Type B pancreatic cell (in vitro differentiated cells): ENCODE measurements at regions not wholly inside any gene's neighbourhood (a gene's known extent, or its start where the extent isn't known, plus 50 kb on each side); places are given as distances from the start of the nearest gene placed in this dataset.

Experiments
- DNase-seq: peaks from one replicate; pipeline ENCODE4 v3.0.0; 2021; ENCODE audit warnings: mixed read lengths; ENCODE audit not compliant: unreplicated experiment; ENCODE audit errors: extremely low spot score
- H3K27ac Mint-ChIP-seq: 2 replicates; pipeline ENCODE4 v1.8.0; 2021; ENCODE audit warnings: mild to moderate bottlenecking, mixed read lengths
- H3K27me3 Mint-ChIP-seq: 2 replicates; pipeline ENCODE4 v1.8.0; 2021; ENCODE audit warnings: mixed read lengths
- H3K36me3 Mint-ChIP-seq: 2 replicates; pipeline ENCODE4 v1.8.0; 2021; ENCODE audit warnings: mixed read lengths
- H3K4me1 Mint-ChIP-seq: one replicate; pipeline ENCODE4 v1.8.0; 2021; ENCODE audit warnings: mixed read lengths; ENCODE audit not compliant: unreplicated experiment
- H3K4me3 Mint-ChIP-seq: 2 replicates; pipeline ENCODE4 v1.8.0; 2021; ENCODE audit warnings: mild to moderate bottlenecking, mixed read lengths
- H3K9me3 Mint-ChIP-seq: 2 replicates; pipeline ENCODE4 v1.8.0; 2021; ENCODE audit warnings: mixed read lengths
- CTCF ChIP-seq: fragments of 200-600 bp; sonication (generic); conservative IDR thresholded peaks from 2 replicates; pipeline ENCODE4 v1.5.0; 2021; ENCODE audit warnings: antibody characterized with exemption, mild to moderate bottlenecking

- peak; percentile 43 for DNase-seq
These were observed 70.7 kb upstream of the VASH1 start for GRCh38 chr14:76690502-76691105.

GRCh38 chr14:76694106-76694505 lies 67.2 kb upstream of the VASH1 start:
- no peaks in the 10 kb centered on the region for H3K27me3 Mint-ChIP-seq
- H3K4me3 Mint-ChIP-seq: no peak overlapping the region
- DNase-seq: peak; percentile 37
- no peaks in the 10 kb centered on the region for H3K36me3 Mint-ChIP-seq
- no peak overlapping the region for H3K27ac Mint-ChIP-seq
- H3K9me3 Mint-ChIP-seq: no peaks in the 10 kb centered on the region
- peaks cover 3% of the 10 kb centered on the region for H3K4me1 Mint-ChIP-seq
- TF ChIP-seq CTCF: no peak

More at GRCh38 chr14:76690502-76691105, 70.7 kb upstream of the VASH1 start:
- no peak overlapping the region for H3K4me3 Mint-ChIP-seq
- H3K27me3 Mint-ChIP-seq: no peaks in the 10 kb centered on the region
- H3K27ac Mint-ChIP-seq: no peak overlapping the region
- TF ChIP-seq CTCF: no peak
- no peaks in the 10 kb centered on the region for H3K36me3 Mint-ChIP-seq
- H3K9me3 Mint-ChIP-seq: peaks cover 5% of the 10 kb centered on the region
- no peaks in the 10 kb centered on the region for H3K4me1 Mint-ChIP-seq

GRCh38 chr14:76695263-76695920 lies 65.9 kb upstream of the VASH1 start:
- Mint-ChIP-seq H3K9me3 (no peaks in the 10 kb centered on the region), H3K27ac (no peak overlapping the region), H3K4me1 (peaks cover 3% of the 10 kb centered on the region), H3K36me3 (no peaks in the 10 kb centered on the region), H3K4me3 (no peak overlapping the region), H3K27me3 (no peaks in the 10 kb centered on the region)
- no peak for TF ChIP-seq CTCF
- DNase-seq: peak; percentile 56

GRCh38 chr14:76696361-76696760 lies 64.9 kb upstream of the VASH1 start:
- H3K4me3 Mint-ChIP-seq: no peak overlapping the region
- peak; percentile 27 for DNase-seq
- peaks cover 3% of the 10 kb centered on the region for H3K4me1 Mint-ChIP-seq
- no peak overlapping the region for H3K27ac Mint-ChIP-seq
- no peaks in the 10 kb centered on the region for H3K36me3 Mint-ChIP-seq
- TF ChIP-seq CTCF: no peak
- H3K9me3 Mint-ChIP-seq: no peaks in the 10 kb centered on the region
- H3K27me3 Mint-ChIP-seq: no peaks in the 10 kb centered on the region

GRCh38 chr14:76696791-76697190 lies 64.5 kb upstream of the VASH1 start:
- Mint-ChIP-seq H3K27me3 (no peaks in the 10 kb centered on the region), H3K9me3 (no peaks in the 10 kb centered on the region), H3K36me3 (no peaks in the 10 kb centered on the region), H3K4me3 (no peak overlapping the region), H3K4me1 (peaks cover 3% of the 10 kb centered on the region), H3K27ac (no peak overlapping the region)
- peak; percentile 29 for DNase-seq
- no peak for TF ChIP-seq CTCF
